ENCODE measurements at regions not wholly inside any gene's neighbourhood (a gene's known extent, or its start where the extent isn't known, plus 50 kb on each side); places are given as distances from the start of the nearest gene placed in this dataset.
"Not testable (repeated sequence)": the region's sequence is repeated elsewhere in the genome, so short reads cannot be mapped to it uniquely, and the experiment has no call there.

- Mint-ChIP-seq H3K27ac (ENCODE audit: unreplicated experiment) (no peak overlapping the region), H3K9me3 (ENCODE audit: unreplicated experiment) (peaks cover 14% of the 10 kb centered on the region), H3K36me3 (ENCODE audit: unreplicated experiment) (no peaks in the 10 kb centered on the region), H3K4me3 (ENCODE audit: unreplicated experiment) (no peak overlapping the region), H3K4me1 (ENCODE audit: unreplicated experiment) (no peaks in the 10 kb centered on the region), H3K27me3 (ENCODE audit: unreplicated experiment) (no peaks in the 10 kb centered on the region)
- no peak for DNase-seq (ENCODE audit: extremely low spot score, unreplicated experiment)
- TF ChIP-seq CTCF (IDR thresholded peaks at IDR 0.05): no peak
Measured at GRCh38 chr14:105682956-105683570, 156.7 kb downstream of the TMEM121 start.

GRCh38 chr14:105684056-105684455 lies 157.7 kb downstream of the TMEM121 start:
- H3K4me3 Mint-ChIP-seq (ENCODE audit: unreplicated experiment); H3K27ac Mint-ChIP-seq (ENCODE audit: unreplicated experiment); DNase-seq (ENCODE audit: extremely low spot score, unreplicated experiment); H3K27me3 Mint-ChIP-seq (ENCODE audit: unreplicated experiment); H3K36me3 Mint-ChIP-seq (ENCODE audit: unreplicated experiment); H3K4me1 Mint-ChIP-seq (ENCODE audit: unreplicated experiment): not testable (repeated sequence)
- peaks cover 18% of the 10 kb centered on the region for H3K9me3 Mint-ChIP-seq (ENCODE audit: unreplicated experiment)

- H3K9me3 Mint-ChIP-seq (ENCODE audit: unreplicated experiment): peaks cover 20% of the 10 kb centered on the region
- H3K27me3 Mint-ChIP-seq (ENCODE audit: unreplicated experiment); H3K4me3 Mint-ChIP-seq (ENCODE audit: unreplicated experiment); H3K4me1 Mint-ChIP-seq (ENCODE audit: unreplicated experiment); DNase-seq (ENCODE audit: extremely low spot score, unreplicated experiment); H3K36me3 Mint-ChIP-seq (ENCODE audit: unreplicated experiment); H3K27ac Mint-ChIP-seq (ENCODE audit: unreplicated experiment): not testable (repeated sequence)
Measured at GRCh38 chr14:105684597-105684996, 158.2 kb downstream of the TMEM121 start.

- Mint-ChIP-seq H3K36me3 (ENCODE audit: unreplicated experiment) (no peaks in the 10 kb centered on the region), H3K9me3 (ENCODE audit: unreplicated experiment) (peaks cover 24% of the 10 kb centered on the region), H3K4me1 (ENCODE audit: unreplicated experiment) (no peaks in the 10 kb centered on the region), H3K4me3 (ENCODE audit: unreplicated experiment) (no peak overlapping the region), H3K27ac (ENCODE audit: unreplicated experiment) (no peak overlapping the region), H3K27me3 (ENCODE audit: unreplicated experiment) (no peaks in the 10 kb centered on the region)
- no peak for DNase-seq (ENCODE audit: extremely low spot score, unreplicated experiment)
- no peak for TF ChIP-seq CTCF (IDR thresholded peaks at IDR 0.05)
Measured at GRCh38 chr14:105685003-105685402, 158.6 kb downstream of the TMEM121 start.

GRCh38 chr14:105685605-105686004 lies 159.2 kb downstream of the TMEM121 start:
- H3K27ac Mint-ChIP-seq (ENCODE audit: unreplicated experiment); H3K4me3 Mint-ChIP-seq (ENCODE audit: unreplicated experiment); H3K4me1 Mint-ChIP-seq (ENCODE audit: unreplicated experiment); DNase-seq (ENCODE audit: extremely low spot score, unreplicated experiment); H3K27me3 Mint-ChIP-seq (ENCODE audit: unreplicated experiment); H3K36me3 Mint-ChIP-seq (ENCODE audit: unreplicated experiment): not testable (repeated sequence)
- H3K9me3 Mint-ChIP-seq (ENCODE audit: unreplicated experiment): peaks cover 30% of the 10 kb centered on the region

- H3K9me3 Mint-ChIP-seq (ENCODE audit: unreplicated experiment): peaks cover 34% of the 10 kb centered on the region
- not testable (repeated sequence) for H3K36me3 Mint-ChIP-seq (ENCODE audit: unreplicated experiment); H3K27me3 Mint-ChIP-seq (ENCODE audit: unreplicated experiment); H3K27ac Mint-ChIP-seq (ENCODE audit: unreplicated experiment); DNase-seq (ENCODE audit: extremely low spot score, unreplicated experiment); H3K4me1 Mint-ChIP-seq (ENCODE audit: unreplicated experiment); H3K4me3 Mint-ChIP-seq (ENCODE audit: unreplicated experiment)
Measured at GRCh38 chr14:105686050-105686449, 159.7 kb downstream of the TMEM121 start.

GRCh38 chr14:105686462-105687170 lies 160.2 kb downstream of the TMEM121 start:
- H3K36me3 Mint-ChIP-seq (ENCODE audit: unreplicated experiment); H3K4me3 Mint-ChIP-seq (ENCODE audit: unreplicated experiment); DNase-seq (ENCODE audit: extremely low spot score, unreplicated experiment); H3K27ac Mint-ChIP-seq (ENCODE audit: unreplicated experiment); H3K27me3 Mint-ChIP-seq (ENCODE audit: unreplicated experiment); H3K4me1 Mint-ChIP-seq (ENCODE audit: unreplicated experiment): not testable (repeated sequence)
- H3K9me3 Mint-ChIP-seq (ENCODE audit: unreplicated experiment): peaks cover 34% of the 10 kb centered on the region

- not testable (repeated sequence) for H3K27ac Mint-ChIP-seq (ENCODE audit: unreplicated experiment); H3K4me1 Mint-ChIP-seq (ENCODE audit: unreplicated experiment); H3K4me3 Mint-ChIP-seq (ENCODE audit: unreplicated experiment); DNase-seq (ENCODE audit: extremely low spot score, unreplicated experiment); H3K36me3 Mint-ChIP-seq (ENCODE audit: unreplicated experiment); H3K27me3 Mint-ChIP-seq (ENCODE audit: unreplicated experiment)
- peaks cover 34% of the 10 kb centered on the region for H3K9me3 Mint-ChIP-seq (ENCODE audit: unreplicated experiment)
Measured at GRCh38 chr14:105687171-105688022, 161.0 kb downstream of the TMEM121 start.

GRCh38 chr14:105688023-105688351 lies 161.6 kb downstream of the TMEM121 start:
- not testable (repeated sequence) for H3K36me3 Mint-ChIP-seq (ENCODE audit: unreplicated experiment); H3K4me3 Mint-ChIP-seq (ENCODE audit: unreplicated experiment); H3K4me1 Mint-ChIP-seq (ENCODE audit: unreplicated experiment); DNase-seq (ENCODE audit: extremely low spot score, unreplicated experiment); H3K27me3 Mint-ChIP-seq (ENCODE audit: unreplicated experiment); H3K27ac Mint-ChIP-seq (ENCODE audit: unreplicated experiment)
- peaks cover 34% of the 10 kb centered on the region for H3K9me3 Mint-ChIP-seq (ENCODE audit: unreplicated experiment)

GRCh38 chr14:105688664-105689221 lies 162.4 kb downstream of the TMEM121 start:
- not testable (repeated sequence) for H3K4me1 Mint-ChIP-seq (ENCODE audit: unreplicated experiment)

More at GRCh38 chr14:105688664-105689221, 162.4 kb downstream of the TMEM121 start:
- peaks cover 34% of the 10 kb centered on the region for H3K9me3 Mint-ChIP-seq (ENCODE audit: unreplicated experiment)
- H3K27ac Mint-ChIP-seq (ENCODE audit: unreplicated experiment); H3K4me3 Mint-ChIP-seq (ENCODE audit: unreplicated experiment); DNase-seq (ENCODE audit: extremely low spot score, unreplicated experiment); H3K36me3 Mint-ChIP-seq (ENCODE audit: unreplicated experiment); H3K27me3 Mint-ChIP-seq (ENCODE audit: unreplicated experiment): not testable (repeated sequence)

All from osteocyte (in vitro differentiated cells).